Hematopoietic multipotent progenitor cell treated with erythropoietin and hydrocortisone succinate and interleukin-3 and kit ligand, for 4 days (in vitro differentiated cells): ENCODE measurements at regions not wholly inside any gene's neighbourhood (a gene's known extent, or its start where the extent isn't known, plus 50 kb on each side); places are given as distances from the start of the nearest gene placed in this dataset.
A peak's percentile ranks its signal among the peaks of the same experiment; 100 is the strongest.

Experiments used
- DNase-seq: peaks from one replicate; pipeline ENCODE4 v3.0.0-alpha.2; 2015

- DNase-seq, result peak; percentile 69
These were observed 221.8 kb downstream of the INSIG2 start for GRCh38 chr2:118309946-118310680.

GRCh38 chr2:118309257-118309945 is 221.1 kb downstream of the INSIG2 start:
- DNase-seq, result peak; percentile 3

GRCh38 chr2:118307864-118308263 is 219.6 kb downstream of the INSIG2 start:
- no peak for DNase-seq

GRCh38 chr2:118301248-118301647 is 213.0 kb downstream of the INSIG2 start:
- no peak for DNase-seq

- DNase-seq, result no peak
These were observed 212.6 kb downstream of the INSIG2 start for GRCh38 chr2:118300832-118301231.

GRCh38 chr2:118296663-118297062 is 208.4 kb downstream of the INSIG2 start:
- no peak for DNase-seq

GRCh38 chr2:118295592-118296390 is 207.5 kb downstream of the INSIG2 start:
- no peak for DNase-seq

- DNase-seq, result no peak
These were observed 205.8 kb downstream of the INSIG2 start for GRCh38 chr2:118294063-118294462.

- no peak for DNase-seq
These were observed 204.7 kb downstream of the INSIG2 start for GRCh38 chr2:118292991-118293390.

- DNase-seq, result no peak
These were observed 203.1 kb downstream of the INSIG2 start for GRCh38 chr2:118291251-118291880.

GRCh38 chr2:118290411-118291250 is 202.4 kb downstream of the INSIG2 start:
- DNase-seq, result no peak

GRCh38 chr2:118279005-118279404 is 190.7 kb downstream of the INSIG2 start:
- DNase-seq, result no peak

- DNase-seq, result peak; percentile 4
These were observed 189.8 kb downstream of the INSIG2 start for GRCh38 chr2:118278046-118278445.

GRCh38 chr2:118274841-118275510 is 186.7 kb downstream of the INSIG2 start:
- DNase-seq, result no peak

GRCh38 chr2:118272391-118272790 is 184.1 kb downstream of the INSIG2 start:
- no peak for DNase-seq

- DNase-seq, result peak; percentile 13
These were observed 181.3 kb downstream of the INSIG2 start for GRCh38 chr2:118269408-118270051.

- no peak for DNase-seq
These were observed 180.0 kb downstream of the INSIG2 start for GRCh38 chr2:118268268-118268667.

GRCh38 chr2:118265873-118266455 is 177.7 kb downstream of the INSIG2 start:
- no peak for DNase-seq

GRCh38 chr2:118264232-118264990 is 176.1 kb downstream of the INSIG2 start:
- DNase-seq, result no peak

GRCh38 chr2:118257696-118258095 is 169.4 kb downstream of the INSIG2 start:
- no peak for DNase-seq
